Ishikawa (cell line): ENCODE measurements at regions not wholly inside any gene's neighbourhood (a gene's known extent, or its start where the extent isn't known, plus 50 kb on each side); places are given as distances from the start of the nearest gene placed in this dataset.

Experiments used
- CREB1 ChIP-seq: IDR thresholded peaks from 2 replicates; pipeline ENCODE4 v1.6.1; 2012; ENCODE audit warnings: low read depth
- EGR1 ChIP-seq: IDR thresholded peaks from 2 replicates; pipeline ENCODE4 v1.6.1; 2012
- EP300 ChIP-seq: IDR thresholded peaks from 2 replicates; pipeline ENCODE4 v1.6.1; 2012; ENCODE audit warnings: borderline replicate concordance
- FOXM1 ChIP-seq: IDR thresholded peaks from 2 replicates; pipeline ENCODE4 v1.6.1; 2012; ENCODE audit warnings: low read depth, borderline replicate concordance
- RAD21 ChIP-seq: IDR thresholded peaks from 2 replicates; pipeline ENCODE4 v1.6.1; 2012; ENCODE audit warnings: low read depth
- REST ChIP-seq: IDR thresholded peaks from 2 replicates; pipeline ENCODE4 v1.6.1; 2012; ENCODE audit warnings: low read depth, mild to moderate bottlenecking
- TAF1 ChIP-seq: IDR thresholded peaks from 2 replicates; pipeline ENCODE4 v1.6.1; 2012; ENCODE audit warnings: low read depth, mild to moderate bottlenecking
- USF1 ChIP-seq: IDR thresholded peaks from 2 replicates; pipeline ENCODE4 v1.6.1; 2012
- YY1 ChIP-seq: IDR thresholded peaks from 2 replicates; pipeline ENCODE4 v1.6.1; 2012; ENCODE audit warnings: low read depth
- ZBTB7A ChIP-seq: IDR thresholded peaks from 2 replicates; pipeline ENCODE4 v1.6.1; 2012; ENCODE audit warnings: low read depth
- TF ChIP-seq, protein P1 (sequence below): IDR thresholded peaks from 2 replicates; pipeline ENCODE4 v1.6.1; 2012

- TF ChIP-seq RAD21 = no peak
- no peak for TF ChIP-seq CREB1
- TF ChIP-seq EGR1 = no peak
- TF ChIP-seq YY1 = no peak
- TF ChIP-seq TAF1 = no peak
- TF ChIP-seq REST = no peak
- no peak for TF ChIP-seq FOXM1
- TF ChIP-seq, protein P1, sequence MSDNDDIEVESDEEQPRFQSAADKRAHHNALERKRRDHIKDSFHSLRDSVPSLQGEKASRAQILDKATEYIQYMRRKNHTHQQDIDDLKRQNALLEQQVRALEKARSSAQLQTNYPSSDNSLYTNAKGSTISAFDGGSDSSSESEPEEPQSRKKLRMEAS = no peak
- no peak for TF ChIP-seq USF1
- TF ChIP-seq ZBTB7A = no peak
- no peak for TF ChIP-seq EP300
Measured at GRCh38 chr9:16152276-16153101, 599.6 kb downstream of the CCDC171 start.
